22Rv1 (cell line): ENCODE measurements at regions not wholly inside any gene's neighbourhood (a gene's known extent, or its start where the extent isn't known, plus 50 kb on each side); places are given as distances from the start of the nearest gene placed in this dataset.

Experiments used
- CTCF ChIP-seq: fragments of 450-650 bp; IDR thresholded peaks from 2 replicates; pipeline ENCODE4 v1.5.1; 2017; ENCODE audit warnings: mild to moderate bottlenecking
- ZFX ChIP-seq: fragments of 450-650 bp; IDR thresholded peaks from 2 replicates; pipeline ENCODE4 v1.6.1; 2017; ENCODE audit warnings: antibody characterized with exemption, borderline replicate concordance

GRCh38 chr20:6700563-6701329, 66.7 kb upstream of the BMP2 start:
- TF ChIP-seq CTCF = no peak
- TF ChIP-seq ZFX = no peak
